Neutrophil (primary cell): ENCODE measurements at regions not wholly inside any gene's neighbourhood (a gene's known extent, or its start where the extent isn't known, plus 50 kb on each side); places are given as distances from the start of the nearest gene placed in this dataset.
"Not testable (repeated sequence)": the region's sequence is repeated elsewhere in the genome, so short reads cannot be mapped to it uniquely, and the experiment has no call there.

Experiments used
- H3K27ac ChIP-seq: fragments of 200-600 bp; sonication (generic); 2 replicates; pipeline ENCODE4 v1.5.1; 2016; ENCODE audit warnings: mild to moderate bottlenecking, moderate library complexity
- H3K27me3 ChIP-seq: fragments of 200-600 bp; sonication (generic); 2 replicates; pipeline ENCODE4 v1.6.0; 2016; ENCODE audit warnings: mild to moderate bottlenecking
- H3K36me3 ChIP-seq: fragments of 200-600 bp; sonication (generic); 2 replicates; pipeline ENCODE4 v1.5.1; 2017
- H3K4me1 ChIP-seq, 2 experiments: fragments of 200-600 bp in 1 of 2; sonication (generic) in 1 of 2; 1 replicate in 1 of 2; 2 replicates in 1 of 2; pipeline versions ENCODE4 v1.5.1 to v1.6.1; 2013 to 2016; ENCODE audit warnings: low read depth in 1 of 2, low read length in 1 of 2, mild to moderate bottlenecking in 1 of 2, moderate library complexity in 1 of 2; ENCODE audit not compliant: control insufficient read depth in 1 of 2, insufficient read depth in 1 of 2
- H3K4me3 ChIP-seq, 2 experiments: fragments of 200-600 bp in 1 of 2; sonication (generic) in 1 of 2; 1 replicate in 1 of 2; 2 replicates in 1 of 2; pipeline ENCODE4 v1.5.1; 2013 to 2016; ENCODE audit warnings: low read depth in 1 of 2, low read length in 1 of 2, mild to moderate bottlenecking in 1 of 2, moderate library complexity in 1 of 2
- H3K9me3 ChIP-seq: fragments of 200-600 bp; sonication (generic); 2 replicates; pipeline ENCODE4 v1.5.1; 2016
- TF ChIP-seq, protein P1 (sequence below): fragments of 200-600 bp; sonication (generic); IDR thresholded peaks from 2 replicates; pipeline ENCODE4 v1.5.1; 2016; ENCODE audit warnings: antibody characterized with exemption

DNA sequence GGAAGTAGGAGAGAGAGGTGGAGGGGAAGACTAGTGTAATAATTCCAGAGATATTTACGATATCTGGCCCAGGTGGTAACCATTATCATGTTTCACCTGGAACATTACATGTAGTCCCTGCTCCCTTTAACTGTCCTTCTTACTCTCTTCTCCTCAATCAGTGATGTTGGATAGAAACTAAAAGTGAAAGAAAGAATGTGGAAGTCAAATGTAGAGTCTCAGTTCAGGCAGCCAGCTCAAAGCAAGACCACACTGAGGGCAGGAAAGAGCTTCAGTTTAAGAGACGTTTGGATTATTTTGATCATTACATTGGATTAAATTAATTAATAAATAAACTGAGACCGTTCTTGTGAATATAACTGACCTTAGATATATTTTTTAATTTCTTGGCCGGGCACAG is 594.4 kb downstream of the FLRT2 start:
- no peaks in the 10 kb centered on the region for H3K36me3 ChIP-seq

DNA sequence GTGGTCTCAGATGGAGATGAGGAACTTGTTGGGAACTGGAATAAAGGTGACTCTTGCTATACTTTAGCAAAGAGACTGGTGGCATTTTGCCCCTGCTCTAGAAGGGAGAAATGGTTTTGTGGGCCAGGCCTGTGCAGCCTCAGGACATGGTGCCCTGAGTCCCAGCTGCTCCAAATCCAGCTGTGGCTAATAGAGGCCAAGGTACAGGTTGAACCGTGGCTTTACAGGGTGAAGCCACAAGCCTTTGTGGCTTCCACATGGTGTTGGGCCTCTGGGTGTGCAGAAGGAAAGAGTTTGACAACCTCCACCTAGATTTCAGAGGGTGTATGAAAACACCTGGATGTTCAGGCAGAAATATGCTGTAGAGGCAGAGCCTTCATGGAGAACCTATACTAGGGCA is 586.0 kb downstream of the FLRT2 start:
- Histone ChIP-seq H3K36me3 (no peaks in the 10 kb centered on the region), H3K27ac (no peak overlapping the region), H3K4me3 (no peak overlapping the region), H3K9me3 (no peaks in the 10 kb centered on the region), H3K4me1 (no peaks in the 10 kb centered on the region), H3K27me3 (no peaks in the 10 kb centered on the region)
- TF ChIP-seq, protein P1, sequence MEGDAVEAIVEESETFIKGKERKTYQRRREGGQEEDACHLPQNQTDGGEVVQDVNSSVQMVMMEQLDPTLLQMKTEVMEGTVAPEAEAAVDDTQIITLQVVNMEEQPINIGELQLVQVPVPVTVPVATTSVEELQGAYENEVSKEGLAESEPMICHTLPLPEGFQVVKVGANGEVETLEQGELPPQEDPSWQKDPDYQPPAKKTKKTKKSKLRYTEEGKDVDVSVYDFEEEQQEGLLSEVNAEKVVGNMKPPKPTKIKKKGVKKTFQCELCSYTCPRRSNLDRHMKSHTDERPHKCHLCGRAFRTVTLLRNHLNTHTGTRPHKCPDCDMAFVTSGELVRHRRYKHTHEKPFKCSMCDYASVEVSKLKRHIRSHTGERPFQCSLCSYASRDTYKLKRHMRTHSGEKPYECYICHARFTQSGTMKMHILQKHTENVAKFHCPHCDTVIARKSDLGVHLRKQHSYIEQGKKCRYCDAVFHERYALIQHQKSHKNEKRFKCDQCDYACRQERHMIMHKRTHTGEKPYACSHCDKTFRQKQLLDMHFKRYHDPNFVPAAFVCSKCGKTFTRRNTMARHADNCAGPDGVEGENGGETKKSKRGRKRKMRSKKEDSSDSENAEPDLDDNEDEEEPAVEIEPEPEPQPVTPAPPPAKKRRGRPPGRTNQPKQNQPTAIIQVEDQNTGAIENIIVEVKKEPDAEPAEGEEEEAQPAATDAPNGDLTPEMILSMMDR = no peak

More for the DNA sequence above, 594.4 kb downstream of the FLRT2 start:
- H3K27me3 ChIP-seq = no peaks in the 10 kb centered on the region
- H3K9me3 ChIP-seq = no peaks in the 10 kb centered on the region
- no peak overlapping the region for H3K4me3 ChIP-seq
- TF ChIP-seq, protein P1 = no peak
- H3K4me1 ChIP-seq = no peaks in the 10 kb centered on the region
- no peak overlapping the region for H3K27ac ChIP-seq

DNA sequence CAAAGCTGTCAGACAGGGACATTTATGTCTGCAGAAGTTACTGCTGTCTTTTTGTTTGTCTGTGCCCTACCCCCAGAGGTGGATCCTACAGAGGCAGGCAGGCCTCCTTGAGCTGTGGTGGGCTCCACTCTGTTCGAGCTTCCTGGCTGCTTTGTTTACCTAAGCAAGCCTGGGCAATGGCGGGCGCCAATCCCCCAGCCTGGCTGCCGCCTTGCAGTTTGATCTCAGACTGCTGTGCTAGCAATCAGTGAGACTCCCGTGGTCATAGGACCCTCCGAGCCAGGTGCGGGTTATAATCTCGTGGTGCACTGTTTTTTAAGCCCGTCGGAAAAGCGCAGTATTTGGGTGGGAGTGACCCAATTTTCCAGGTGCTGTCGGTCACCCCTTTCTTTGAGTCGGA is 580.9 kb downstream of the FLRT2 start:
- not testable (repeated sequence) for H3K27me3 ChIP-seq, H3K4me1 ChIP-seq, H3K27ac ChIP-seq, H3K9me3 ChIP-seq, H3K36me3 ChIP-seq, H3K4me3 ChIP-seq

DNA sequence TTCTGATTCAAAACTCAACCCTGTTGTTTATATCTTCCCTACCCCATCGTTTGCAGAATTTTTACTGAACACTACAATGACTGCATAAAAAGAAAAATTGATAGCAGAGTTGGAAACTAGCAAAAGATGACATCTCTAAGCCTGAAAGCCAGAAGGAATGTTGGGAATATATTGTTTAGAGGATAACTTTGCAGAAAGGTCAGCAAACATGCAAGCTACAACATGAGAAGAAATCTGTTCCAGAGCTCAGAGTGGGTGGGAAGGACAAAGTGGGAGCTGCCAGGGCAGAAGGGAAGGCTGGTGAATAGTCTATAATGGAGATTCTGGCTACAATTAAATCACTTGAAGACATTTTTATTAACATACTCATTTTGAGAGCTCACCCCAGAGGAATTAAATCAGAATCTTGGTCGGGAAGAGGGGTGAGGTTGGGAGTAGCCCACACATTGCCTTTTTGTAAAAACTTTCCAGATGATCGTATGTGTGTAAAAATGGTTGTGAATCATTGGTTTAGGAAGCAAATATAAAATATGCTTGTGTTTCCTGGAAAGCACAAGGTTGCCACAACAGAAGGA is 574.8 kb downstream of the FLRT2 start:
- Histone ChIP-seq H3K27me3 (no peaks in the 10 kb centered on the region), H3K27ac (no peak overlapping the region), H3K36me3 (no peaks in the 10 kb centered on the region), H3K4me3 (no peak overlapping the region), H3K4me1 (no peaks in the 10 kb centered on the region), H3K9me3 (no peaks in the 10 kb centered on the region)
- TF ChIP-seq, protein P1 = no peak

DNA sequence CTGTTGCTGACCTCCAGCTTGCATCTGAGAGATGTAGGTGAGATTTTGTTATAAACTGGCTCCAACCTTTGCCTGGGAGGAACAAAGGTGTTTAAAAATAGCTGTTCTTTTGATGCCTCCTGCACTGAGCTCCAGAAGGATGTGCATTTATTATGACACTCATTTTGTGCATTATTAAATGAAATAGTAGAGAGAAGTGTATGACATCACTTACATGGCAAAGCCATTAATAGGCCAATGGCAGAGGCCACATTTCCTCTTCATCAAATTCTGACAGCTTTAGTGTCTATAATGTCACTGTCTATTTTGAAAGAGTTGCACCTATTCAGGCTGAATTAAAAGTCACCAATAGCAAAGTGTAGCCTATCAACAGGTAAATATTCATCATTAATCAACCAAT is 564.6 kb downstream of the FLRT2 start:
- Histone ChIP-seq H3K4me3 (no peak overlapping the region), H3K27ac (no peak overlapping the region), H3K36me3 (no peaks in the 10 kb centered on the region), H3K4me1 (no peaks in the 10 kb centered on the region), H3K27me3 (no peaks in the 10 kb centered on the region), H3K9me3 (no peaks in the 10 kb centered on the region)
- TF ChIP-seq, protein P1 = no peak

DNA sequence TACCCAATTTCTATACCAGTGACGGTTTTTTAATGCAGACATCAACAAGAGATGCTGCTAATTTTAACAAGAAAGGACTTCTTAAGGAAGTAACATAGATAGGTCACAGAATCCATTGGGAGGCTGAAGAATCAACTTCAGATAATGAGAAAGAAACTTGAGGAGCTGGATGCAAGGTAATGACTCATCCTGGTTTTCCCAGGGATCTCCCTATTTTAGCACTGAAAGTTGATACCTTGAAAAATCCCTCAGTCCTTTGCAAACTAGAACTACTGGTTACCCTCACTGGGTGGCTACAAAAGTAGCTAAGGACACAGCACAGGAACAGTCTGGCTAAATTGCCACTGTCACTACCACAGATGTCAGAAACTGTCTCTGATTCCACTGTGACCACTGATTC is 561.9 kb downstream of the FLRT2 start:
- Histone ChIP-seq H3K36me3 (no peaks in the 10 kb centered on the region), H3K4me1 (no peaks in the 10 kb centered on the region), H3K9me3 (no peaks in the 10 kb centered on the region), H3K27ac (no peak overlapping the region), H3K27me3 (no peaks in the 10 kb centered on the region), H3K4me3 (no peak overlapping the region)
- TF ChIP-seq, protein P1 = no peak
